CD4-positive, alpha-beta T cell treated with Interleukin-4 for 1 hour (primary cell): ENCODE measurements at regions not wholly inside any gene's neighbourhood (a gene's known extent, or its start where the extent isn't known, plus 50 kb on each side); places are given as distances from the start of the nearest gene placed in this dataset.

ENCODE experiments used
- DNase-seq, 2 donors: peaks; one replicate each; pipeline ENCODE4 v3.0.0-alpha.2; 2020 to 2022

- DNase-seq = no peak
Observed at GRCh38 chr17:79338152-79338551, 263.5 kb downstream of the ENGASE start.

DNA sequence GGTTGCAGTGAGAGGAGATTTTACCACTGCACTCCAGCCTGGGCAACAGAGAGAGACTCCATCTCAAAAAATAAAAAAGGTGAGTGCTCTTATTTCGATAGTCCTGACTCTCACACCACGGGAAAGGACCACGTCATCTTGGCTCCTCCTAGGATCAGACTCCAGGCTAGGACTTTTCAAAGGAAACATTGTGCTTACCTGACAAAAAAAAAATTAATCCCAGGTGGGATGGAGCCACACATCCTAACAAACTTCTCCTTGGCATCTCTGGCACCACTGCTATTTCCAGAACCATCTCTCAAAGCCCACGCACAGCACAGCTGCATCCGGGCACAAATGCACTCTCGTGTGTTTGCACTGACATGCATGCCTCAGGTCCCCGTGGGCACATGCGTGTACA, 262.4 kb downstream of the ENGASE start:
- DNase-seq = no peak

DNA sequence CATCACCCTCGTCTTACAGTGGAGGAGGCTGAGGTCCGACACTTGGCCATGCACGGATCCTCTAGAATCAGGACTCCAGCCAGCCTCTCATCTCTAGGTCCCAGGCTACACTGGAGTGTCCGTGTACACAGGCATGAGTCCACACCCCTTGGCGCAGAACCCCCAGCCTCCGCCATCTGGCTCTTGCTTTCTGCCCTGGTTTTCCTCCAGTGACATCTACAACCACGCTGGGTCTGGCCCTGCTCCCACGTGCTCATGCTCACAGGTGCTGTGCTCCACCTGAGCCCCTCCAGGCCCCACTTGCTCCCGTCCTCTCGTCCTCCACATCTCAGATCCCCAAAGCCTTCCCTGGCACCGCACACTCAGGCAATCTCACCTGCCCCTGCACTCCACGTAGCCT, 260.8 kb downstream of the ENGASE start:
- DNase-seq = no peak

- no peak for DNase-seq
Observed at GRCh38 chr17:79332011-79332554, 257.5 kb downstream of the ENGASE start.

- no peak for DNase-seq
Observed at GRCh38 chr17:79331492-79331891, 256.9 kb downstream of the ENGASE start.

DNA sequence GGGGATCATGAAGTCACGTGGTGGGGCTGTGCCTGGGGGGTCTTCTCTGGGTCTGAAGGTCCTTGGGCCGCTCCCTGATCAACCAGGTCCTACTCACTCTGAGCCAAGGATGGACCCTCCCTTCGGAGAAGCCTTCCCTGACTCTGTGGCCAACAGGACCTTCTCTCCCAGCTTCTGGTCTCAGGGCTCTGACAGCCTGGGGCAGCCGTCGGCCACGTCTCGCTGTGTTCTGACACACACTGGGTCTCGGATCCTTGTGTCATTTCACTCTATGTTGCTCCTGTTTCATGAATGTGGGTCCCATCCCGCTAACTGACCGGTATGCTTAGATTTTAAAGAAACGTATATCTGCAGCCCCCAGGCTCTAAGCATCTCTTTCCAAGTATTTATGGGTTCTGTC, 256.1 kb downstream of the ENGASE start:
- DNase-seq = no peak

DNA sequence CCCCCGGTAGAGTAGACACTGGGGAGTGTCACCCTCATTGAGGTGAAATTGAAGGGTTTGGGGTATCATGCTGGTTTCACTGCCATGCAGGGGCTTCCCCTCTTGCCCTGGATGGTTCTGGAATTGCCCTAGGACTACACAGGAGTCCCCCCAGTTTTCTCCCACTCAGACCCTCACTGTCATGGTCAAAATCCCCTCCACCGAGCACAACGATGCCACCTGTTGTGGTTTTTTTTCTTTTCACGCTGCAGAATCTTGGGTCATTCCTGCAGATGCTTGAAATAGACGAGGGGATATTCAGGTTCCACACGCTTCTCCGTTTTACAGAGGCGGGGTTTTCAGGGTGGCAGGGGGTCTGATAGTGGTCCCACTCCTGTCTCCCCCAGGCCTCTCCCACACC, 255.6 kb downstream of the ENGASE start:
- DNase-seq = no peak

DNA sequence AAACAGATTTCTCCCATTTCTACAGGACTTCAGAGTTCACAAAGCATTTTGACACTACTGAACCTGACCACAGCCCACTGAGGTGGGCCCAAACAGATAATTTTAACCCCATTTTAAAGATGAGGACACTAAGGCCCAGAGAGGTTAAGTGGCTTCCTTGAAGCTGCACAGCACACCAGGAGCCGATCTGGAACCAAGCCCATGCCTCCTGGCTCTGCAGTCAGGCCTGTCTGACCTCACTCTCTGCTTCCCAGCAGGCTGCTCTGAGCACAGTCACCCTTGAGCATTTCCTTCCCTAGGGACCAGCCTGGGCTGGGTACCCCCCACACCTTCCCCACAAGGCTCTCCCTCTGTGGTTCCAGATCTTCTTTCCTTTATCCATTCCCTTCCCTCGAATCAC, 252.2 kb downstream of the ENGASE start:
- DNase-seq = no peak

- DNase-seq = no peak
Observed at GRCh38 chr17:79325709-79326430, 251.2 kb downstream of the ENGASE start.

GRCh38 chr17:79324194-79324593, 249.6 kb downstream of the ENGASE start:
- no peak for DNase-seq

- DNase-seq = no peak
Observed at GRCh38 chr17:79323566-79323965, 248.9 kb downstream of the ENGASE start.

- DNase-seq = no peak
Observed at GRCh38 chr17:79322211-79323123, 247.8 kb downstream of the ENGASE start.

DNA sequence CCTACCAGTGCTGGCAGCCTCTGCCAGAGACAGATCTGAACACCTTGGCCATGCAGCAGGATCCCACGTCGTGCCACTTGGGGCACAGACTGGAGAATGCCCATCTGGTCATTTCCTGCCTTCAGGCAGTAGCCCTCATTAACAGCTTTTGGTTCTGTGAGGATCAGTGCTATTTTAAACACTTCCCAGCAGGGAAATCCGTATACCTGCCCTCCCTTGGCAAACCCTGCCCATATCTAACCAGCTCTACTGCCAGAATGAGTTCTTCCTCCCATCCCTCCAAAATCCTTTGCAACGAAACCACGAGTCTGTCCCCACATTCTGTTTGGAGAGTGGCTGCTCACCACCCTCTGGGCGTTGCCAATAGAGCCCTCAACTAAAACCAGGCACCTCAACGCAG, 245.7 kb downstream of the ENGASE start:
- no peak for DNase-seq

- DNase-seq = no peak
Observed at GRCh38 chr17:79317916-79318315, 243.3 kb downstream of the ENGASE start.

- DNase-seq = no peak
Observed at GRCh38 chr17:79316805-79317204, 242.2 kb downstream of the ENGASE start.

DNA sequence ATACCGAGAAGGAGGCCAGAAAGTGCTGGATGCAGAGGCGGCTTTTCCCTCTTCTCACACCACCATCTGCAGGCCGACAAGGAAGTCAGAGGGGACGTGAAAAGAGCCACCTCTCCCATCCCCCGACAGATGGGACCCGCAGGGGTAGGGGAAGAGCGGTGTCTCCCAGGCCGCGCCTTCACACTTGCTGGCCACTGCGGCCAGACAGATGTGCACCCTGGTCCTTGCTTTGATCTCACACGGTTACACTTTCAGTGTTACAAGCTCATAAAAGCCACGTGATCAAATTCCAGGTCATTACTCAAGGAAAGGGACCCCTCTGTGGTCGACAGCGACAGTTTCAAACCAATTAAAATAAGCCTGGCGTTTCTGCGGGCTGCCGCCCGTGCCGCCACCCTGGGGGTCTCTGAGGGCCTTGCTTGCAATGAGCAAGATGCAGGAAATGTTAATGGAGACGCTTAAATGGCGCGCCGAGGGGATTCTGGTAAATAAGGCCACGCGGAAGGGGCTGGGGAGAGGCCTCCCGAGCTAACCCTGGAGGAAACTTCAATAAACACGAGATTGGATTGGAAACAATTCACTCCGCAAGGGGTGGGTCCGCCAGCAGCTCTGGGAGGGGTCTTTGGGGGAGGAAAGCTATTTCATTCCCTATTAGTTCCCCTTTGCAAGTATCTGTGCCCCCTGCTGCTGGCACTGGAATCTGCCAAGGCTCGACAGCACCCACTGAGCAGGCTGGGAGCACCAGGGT, 240.9 kb downstream of the ENGASE start:
- DNase-seq = no peak

- no peak for DNase-seq
Observed at GRCh38 chr17:79314617-79315357, 240.2 kb downstream of the ENGASE start.

- no peak for DNase-seq
Observed at GRCh38 chr17:79311373-79311772, 236.7 kb downstream of the ENGASE start.

- DNase-seq = no peak
Observed at GRCh38 chr17:79306424-79307318, 232.0 kb downstream of the ENGASE start.

- DNase-seq = no peak
Observed at GRCh38 chr17:79305768-79306423, 231.3 kb downstream of the ENGASE start.

- no peak for DNase-seq
Observed at GRCh38 chr17:79305376-79305767, 230.7 kb downstream of the ENGASE start.
